ENCODE measurements at regions not wholly inside any gene's neighbourhood (a gene's known extent, or its start where the extent isn't known, plus 50 kb on each side); places are given as distances from the start of the nearest gene placed in this dataset.
A peak's percentile ranks its signal among the peaks of the same experiment; 100 is the strongest.

DNA sequence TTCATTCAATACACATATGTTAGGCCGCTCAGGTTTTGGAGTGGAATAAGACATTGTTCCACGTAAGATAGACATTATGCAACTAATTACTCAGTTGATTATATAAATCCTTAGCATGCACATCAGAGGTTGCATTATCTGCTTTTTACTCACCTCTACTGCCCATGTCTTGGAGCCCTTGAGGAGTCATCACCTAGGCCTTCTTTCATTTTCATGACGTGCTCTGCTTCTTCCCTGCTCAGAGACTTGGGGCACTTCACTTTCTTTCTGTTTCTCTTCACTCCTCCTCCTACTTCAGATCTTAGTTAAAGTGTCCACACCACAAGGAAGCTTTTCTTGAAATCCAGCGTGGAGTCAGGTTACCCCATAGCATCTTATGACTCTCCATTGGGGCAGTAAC lies 241.1 kb downstream of the TLR4 start:
- ATAC-seq: peak; percentile 75

DNA sequence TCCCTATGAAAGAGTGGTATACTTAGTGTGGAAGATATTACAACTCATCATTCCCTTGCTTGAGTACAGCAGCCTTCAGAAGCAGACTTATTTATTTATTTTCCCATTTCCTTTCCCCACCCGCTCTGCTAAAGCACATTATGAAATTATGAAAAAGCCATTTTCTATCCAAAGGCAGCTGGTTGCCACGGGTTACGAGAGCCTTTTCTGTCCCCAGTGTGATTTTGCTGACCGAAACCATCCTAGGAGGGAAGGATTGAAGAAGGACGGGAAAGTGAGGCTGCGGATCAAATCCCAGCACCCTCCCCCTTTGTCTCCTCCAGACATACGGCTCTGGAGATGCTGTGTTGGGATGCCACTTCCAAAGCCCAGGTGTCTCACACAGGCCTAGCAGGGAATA lies 246.9 kb downstream of the TLR4 start:
- no peak for ATAC-seq

DNA sequence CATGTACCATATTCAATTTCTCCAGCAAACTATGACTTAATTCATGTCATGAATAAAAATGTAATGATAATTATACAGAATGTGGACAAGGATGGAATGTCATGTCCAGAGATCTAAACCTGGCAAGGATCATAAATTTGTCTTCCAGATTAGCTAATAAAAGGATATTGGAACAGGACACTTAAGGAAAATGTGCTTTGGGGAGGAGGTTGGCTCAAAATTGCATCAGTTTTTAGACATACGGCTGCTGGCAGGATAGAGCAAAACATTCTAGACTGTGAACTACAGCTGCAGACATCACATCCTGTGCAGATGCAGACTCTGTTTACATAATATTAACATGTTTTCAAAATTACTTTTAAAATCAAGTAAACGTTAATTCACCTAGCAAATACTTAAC lies 248.4 kb downstream of the TLR4 start:
- ATAC-seq: no peak

DNA sequence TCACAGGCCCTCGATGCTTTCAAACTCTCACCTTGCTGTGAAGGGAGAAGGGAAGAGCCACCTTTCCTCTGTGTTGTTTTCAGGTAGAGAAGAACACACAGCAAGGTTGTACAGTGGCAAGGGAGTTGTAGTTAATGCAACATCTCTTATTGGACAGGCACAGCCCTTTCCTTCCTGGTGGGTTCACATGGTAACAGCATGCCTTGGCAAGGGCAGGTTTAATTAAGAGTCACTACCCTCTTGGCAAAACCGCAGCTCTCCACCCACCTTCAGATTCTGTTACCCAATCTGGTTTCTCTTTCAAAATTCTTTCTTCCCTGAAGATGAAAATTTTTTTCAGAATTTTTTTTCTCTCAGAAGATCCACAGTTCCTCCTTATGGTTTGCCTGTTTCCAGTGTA lies 253.1 kb downstream of the TLR4 start:
- peak; percentile 90 for ATAC-seq

DNA sequence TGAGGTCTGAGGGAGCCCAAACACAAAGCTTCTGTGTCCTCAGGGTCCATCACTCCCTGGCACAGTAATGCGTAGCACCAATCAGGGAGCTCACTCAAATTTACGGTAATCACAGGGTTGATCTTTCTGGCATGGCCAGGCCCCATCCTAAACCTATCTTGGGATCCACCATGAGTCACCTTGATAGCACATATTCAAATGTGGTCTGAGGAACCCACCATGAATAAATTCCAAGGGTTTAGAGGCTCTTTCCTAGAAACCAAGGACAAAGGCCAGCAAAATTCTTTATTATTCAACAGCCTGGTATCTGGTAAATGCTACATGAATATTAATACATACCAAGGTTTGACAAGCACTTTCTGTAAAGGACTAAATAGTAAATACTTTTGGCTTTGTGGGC lies 254.5 kb downstream of the TLR4 start:
- no peak for ATAC-seq

DNA sequence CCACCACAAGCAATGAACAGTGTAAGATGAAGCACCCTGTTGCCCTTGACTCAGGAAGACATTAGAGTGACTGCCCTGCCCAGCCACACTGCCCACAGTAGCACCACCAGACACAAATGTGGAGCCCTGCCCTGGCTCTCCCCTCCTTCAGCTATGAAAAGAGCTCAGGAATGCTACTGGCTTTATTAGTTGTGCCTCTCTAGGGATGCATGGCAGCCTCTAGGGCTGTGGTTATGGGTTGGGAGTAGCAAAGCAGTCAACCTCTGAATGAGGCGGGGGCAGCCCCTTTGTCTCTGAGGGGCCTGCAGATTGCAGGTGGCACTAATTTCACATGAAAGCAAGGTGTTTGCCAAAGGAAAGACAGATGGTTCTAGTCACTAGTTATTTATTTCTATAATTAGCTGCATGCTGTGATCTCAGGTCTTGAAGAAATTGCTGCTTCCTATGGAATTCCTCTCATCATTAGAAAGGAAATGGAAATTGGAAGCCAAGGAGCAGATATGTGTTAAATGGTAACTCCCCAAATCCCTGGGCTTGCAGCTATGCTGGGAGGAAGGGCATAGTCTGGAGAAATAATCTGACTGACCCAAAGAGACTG lies 259.4 kb downstream of the TLR4 start:
- ATAC-seq: no peak

DNA sequence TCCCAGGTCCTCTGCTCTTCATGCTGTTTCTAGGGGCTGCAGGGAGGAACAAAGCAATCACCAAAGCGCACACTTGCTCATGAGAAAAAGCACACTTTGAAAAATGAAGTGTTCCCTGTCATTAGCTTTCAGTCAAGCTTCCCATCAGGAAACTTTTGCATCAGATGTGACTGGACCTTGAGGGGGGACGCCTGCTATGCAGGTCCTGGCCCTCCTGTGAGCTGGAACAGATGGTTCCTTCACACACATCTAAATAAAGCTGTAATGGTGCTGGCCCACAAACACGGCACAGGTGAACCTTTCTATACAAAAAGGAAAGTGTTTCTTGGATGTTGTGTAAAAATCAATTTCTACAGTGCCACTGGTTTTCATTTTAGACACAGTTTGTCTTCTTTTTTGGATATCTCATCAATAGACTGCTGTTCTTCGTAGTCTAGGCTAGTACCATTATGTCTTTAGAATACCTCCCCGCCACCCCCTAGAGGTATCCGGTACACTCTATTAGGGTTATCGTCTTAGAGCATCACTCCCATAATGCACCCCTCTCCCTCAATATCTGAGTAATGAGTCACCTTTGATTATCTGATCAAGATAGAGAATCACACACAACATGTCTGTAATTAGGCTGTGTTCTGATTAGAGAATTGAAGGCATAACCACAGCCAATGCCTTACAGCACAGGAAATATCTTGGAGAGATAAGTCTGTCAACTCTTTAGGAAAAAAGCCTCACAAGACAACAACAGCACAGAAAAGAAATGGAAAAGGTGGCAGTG lies 266.3 kb downstream of the TLR4 start:
- ATAC-seq: no peak

DNA sequence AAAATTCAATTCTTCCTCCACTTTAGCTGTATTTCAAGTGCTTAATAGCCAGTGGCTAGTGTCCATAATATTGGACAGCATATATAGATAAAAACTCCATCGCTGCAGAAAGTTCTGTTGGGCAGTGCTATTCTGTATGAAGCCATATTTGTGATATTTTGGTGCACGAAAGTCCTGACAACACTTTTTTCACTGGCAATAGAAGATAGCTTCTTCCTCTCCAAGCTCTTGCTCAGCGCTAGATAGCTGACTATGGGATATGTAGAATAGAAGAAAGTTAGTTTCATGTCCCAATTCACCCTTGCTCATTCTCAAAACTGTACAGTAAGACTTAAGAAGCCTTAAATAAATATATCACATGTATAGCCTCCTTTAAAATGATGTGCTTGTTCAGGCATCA lies 269.9 kb downstream of the TLR4 start:
- no peak for ATAC-seq

DNA sequence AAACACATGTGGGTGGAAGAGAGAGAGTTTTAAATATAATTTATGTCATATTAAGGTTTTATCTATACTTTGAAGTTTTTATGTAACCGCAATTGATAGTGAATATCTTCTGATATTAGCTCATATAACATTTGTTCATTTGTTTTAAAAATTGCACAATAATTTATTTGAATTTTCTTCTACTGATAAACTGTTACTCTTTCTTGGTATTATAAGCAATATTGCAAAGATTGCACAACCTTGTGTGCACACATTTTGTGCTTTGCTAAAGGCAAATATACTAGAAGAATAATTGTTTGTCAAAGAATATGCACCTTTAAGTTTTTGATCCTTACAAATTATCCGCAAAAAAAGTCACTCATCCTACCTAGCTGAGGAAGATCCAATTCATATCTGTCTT lies 275.7 kb downstream of the TLR4 start:
- ATAC-seq: no peak

DNA sequence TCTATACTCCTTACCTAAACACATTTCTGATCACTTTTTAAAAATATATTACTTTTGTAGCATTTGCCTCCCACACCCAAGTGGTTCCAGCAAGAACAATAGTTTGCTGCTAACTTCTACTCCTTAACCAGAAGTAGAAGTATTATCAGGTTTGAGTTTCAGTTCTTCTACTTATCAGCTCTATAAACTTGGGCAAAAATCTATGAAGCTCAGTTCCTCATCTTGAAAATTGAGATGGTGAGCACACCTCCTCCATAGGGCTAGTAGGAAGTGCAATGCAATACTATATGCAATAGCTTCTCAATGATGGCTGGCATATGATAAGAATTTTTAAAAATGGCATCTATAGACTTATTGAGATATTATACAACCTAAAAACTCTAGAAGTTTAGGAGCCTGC lies 283.7 kb downstream of the TLR4 start:
- no peak for ATAC-seq

DNA sequence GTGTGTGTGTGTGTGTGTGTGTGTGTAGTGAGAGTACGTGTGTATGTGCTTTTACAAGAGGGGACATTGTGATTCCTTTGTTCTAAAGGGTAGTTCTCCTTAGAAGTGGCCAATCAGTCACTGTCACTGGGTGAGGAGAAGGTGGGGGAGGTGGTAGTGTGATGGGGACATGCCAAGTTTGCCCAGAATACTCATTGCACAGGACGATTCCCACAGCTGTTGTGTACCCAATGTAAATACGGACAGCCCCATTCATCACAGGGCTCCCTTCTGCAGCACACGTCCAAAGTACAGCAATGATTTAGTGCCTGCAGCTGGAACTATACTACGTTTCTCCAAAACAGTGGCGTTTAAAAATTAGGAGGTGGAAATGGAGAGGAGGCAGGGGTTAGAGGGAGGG lies 287.8 kb downstream of the TLR4 start:
- no peak for ATAC-seq

DNA sequence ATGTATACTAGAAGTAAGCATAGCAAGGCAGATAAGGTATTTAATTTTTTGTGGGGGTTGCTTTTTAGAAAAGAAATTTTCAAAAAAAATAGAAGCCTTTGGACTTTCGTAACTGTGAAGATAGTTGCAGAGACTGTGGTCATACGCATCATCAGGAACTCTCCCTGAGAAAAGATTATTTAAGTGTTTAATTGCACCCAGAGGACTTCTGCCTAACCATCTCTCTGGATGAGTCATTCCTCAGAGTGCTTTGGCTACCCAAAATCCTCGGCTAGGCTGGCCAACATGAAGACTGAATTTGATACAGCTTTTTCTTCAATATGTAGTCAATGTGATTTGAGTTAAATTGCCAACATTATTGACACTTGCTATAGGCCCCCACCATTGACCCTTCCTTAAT lies 296.4 kb downstream of the TLR4 start:
- ATAC-seq: no peak

DNA sequence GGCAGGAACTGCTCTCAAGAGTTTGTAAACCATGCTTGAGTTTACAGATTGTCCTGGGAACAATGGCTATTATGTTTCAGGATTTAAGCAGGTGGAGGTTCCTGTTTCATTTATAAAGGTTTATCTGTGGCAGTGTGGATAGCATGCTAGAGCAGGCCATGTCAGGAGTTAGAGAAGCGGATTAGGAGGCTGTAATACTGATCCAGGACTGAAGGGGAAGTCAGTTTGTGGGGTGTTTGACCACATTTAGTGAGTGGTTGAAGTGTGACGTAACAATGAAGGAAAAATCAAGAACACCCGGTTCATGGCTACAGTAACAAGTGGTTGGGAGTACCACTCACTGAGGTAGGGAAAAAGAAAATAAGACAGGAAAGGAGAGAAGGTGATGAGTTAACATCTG lies 299.0 kb downstream of the TLR4 start:
- ATAC-seq: no peak

DNA sequence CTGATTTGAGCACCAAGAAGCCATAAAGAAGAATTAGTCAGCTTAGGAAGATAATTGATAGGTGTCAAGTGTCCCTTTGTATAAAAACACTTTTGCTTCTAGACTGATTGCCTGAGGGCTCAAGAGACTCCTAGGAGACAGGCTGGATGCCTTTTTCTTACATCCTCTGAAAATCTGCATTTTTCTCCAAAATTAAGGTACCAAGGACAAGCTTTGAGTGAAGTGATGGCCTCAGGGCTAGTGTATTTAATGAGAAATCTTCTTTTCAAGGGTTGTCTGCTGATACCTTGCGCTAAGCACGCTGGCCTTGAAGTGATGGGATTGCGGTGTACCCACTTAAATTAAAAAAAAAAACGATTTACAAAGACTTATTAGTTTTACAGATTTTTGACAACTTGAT lies 304.0 kb downstream of the TLR4 start:
- no peak for ATAC-seq

DNA sequence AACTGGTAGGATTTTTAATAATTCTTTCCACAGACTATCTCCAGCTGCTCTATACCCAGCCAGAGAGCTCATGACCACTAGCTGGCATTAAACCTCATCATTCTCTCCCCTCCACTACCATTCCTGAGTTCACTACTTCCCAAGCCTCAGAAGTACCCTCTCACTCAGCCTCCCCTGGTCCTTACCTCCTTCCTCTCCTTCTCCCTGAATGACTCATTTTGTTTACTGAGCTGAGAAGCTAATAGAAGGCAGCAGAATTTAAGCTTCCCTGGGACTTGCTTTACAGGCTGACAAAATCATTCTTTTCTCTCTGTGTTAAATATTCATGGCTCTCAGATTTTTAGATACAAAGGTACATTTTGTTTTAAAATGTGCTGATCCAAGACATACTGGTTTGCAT lies 305.4 kb downstream of the TLR4 start:
- ATAC-seq: no peak

DNA sequence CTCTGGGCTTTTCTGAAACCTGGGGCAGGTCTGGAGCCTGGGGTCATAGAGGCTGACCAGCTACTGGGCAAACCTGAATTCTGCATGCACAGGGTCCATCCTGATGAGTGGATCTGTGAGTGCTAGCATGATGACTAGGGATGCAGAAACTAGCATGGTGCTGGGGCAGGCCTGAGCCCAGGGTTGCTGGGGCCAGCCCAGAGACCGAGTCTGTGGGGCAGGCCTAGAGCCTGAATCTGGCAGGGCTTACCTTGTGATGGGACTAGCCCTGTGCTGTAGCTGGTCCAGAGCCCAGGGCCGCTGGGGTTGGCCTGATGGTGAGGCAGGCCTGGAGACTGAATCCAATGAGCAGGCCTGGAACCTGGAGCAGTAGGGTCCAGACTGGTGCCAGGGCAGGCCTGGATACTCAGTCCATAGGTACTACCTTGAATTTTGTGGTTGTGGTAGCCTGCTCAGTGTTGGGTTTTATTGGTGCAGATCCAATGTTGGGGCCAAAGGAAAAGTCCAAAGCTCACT lies 313.5 kb downstream of the TLR4 start:
- ATAC-seq: no peak

DNA sequence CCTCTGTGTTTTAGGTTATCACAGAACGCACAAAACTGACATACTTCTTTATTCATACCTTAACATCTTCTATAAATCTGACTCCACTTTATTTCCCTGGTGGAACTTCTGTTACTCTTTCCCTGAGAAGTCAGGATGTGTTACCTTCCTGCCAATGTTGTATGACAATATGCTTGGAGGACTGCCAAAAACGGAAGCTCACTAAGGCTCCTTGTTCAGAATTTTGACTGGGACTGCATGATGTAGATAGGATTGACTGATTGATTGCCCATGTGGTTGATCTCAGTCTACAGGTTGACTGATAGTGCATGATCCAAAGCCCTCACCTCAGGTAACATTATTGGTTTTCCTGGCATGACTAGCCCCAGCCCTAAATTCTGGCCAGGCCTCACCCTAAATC lies 319.4 kb downstream of the TLR4 start:
- no peak for ATAC-seq

DNA sequence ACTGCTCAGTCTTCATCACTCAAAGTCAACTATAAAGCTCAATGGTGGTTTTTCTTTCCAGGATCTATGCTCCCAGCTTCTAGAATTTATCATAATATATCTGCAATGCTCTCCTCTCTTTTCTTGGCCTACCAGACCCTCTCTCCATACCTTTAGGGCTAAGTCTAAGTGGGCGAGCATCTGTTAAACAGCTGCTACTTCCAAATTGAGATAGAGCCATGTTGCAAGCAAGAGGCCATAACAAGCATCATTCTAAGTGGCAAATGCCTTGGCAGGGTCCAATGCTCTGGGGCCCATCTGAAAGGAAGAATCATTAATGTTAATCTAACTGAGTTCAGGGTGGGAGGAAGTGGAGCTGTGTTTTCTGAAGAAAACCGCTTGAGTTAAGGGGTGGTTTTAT lies 324.0 kb downstream of the TLR4 start:
- no peak for ATAC-seq

DNA sequence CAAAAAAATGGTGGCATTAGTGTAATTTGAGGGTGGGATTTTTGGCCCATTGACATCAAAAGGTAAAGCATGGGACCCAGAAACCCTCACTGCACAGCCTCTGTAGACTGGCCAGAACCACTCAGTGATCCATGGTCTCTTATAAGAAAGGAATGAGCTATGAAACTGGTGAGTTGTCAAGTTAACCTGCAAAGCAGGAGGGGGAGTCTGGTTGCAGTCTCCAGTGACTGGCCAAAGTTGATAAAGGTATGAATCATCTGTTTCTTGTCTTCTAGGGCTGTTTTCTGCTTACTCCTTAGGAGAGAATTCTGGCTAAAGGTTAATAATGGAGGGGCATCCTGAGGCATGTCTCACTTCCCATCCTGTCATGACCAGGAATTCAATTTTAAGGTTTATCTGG lies 325.2 kb downstream of the TLR4 start:
- ATAC-seq: no peak

DNA sequence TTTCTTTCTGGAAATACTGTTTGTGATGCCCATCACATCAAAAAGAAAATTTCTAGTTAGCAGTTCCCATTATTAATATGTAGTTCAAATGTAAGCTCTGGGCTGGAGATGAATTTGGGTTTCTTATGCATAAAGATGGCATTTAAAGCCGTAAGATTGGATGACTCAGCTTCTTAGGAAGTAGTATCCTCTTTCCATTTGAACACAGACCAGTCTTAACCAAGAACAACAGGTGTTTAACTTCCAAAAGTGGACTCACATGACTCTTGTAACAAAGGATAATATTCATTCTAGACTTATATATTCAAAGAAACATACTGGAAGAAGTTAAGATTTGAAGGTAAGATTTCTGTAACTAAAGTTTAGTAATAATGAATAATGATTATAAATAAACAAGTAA lies 330.5 kb downstream of the TLR4 start:
- ATAC-seq: no peak

DNA sequence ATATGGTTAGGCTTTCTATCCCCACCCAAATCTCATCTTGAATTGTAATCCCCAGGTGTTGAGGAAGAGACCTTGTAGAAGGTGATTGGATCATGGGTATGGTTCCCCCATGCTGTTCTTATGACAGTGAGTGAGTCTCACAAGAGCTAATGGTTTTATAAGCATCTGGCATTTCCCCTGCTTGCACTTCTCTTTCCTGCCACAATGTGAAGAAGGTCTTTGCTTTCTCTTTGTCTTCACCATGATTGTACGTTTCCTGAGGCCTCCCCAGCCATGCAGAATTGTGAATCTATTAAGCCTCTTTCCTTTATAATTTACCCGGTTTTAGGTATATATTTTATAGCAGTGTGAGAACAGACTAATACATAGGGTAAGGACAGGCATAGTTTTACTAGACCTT lies 334.5 kb downstream of the TLR4 start:
- no peak for ATAC-seq

DNA sequence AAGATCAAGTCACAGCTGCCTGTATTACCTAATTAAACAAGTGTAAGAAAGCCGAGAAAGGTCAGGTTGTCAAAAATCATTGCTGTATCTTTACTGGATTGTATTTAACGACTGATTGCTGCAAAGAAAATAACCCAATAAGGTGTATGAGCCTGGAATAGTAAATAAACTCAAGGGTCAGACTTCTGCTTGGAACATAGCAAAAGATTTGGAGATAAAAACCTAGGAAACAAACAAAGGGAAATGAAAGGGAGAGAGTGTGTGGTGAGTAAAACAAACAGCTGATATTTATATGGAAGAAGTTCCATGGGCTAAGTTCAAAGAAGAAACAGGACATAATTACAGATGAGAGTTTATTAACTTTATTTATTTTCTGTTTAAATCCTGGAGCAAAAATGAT lies 354.0 kb downstream of the TLR4 start:
- no peak for ATAC-seq

DNA sequence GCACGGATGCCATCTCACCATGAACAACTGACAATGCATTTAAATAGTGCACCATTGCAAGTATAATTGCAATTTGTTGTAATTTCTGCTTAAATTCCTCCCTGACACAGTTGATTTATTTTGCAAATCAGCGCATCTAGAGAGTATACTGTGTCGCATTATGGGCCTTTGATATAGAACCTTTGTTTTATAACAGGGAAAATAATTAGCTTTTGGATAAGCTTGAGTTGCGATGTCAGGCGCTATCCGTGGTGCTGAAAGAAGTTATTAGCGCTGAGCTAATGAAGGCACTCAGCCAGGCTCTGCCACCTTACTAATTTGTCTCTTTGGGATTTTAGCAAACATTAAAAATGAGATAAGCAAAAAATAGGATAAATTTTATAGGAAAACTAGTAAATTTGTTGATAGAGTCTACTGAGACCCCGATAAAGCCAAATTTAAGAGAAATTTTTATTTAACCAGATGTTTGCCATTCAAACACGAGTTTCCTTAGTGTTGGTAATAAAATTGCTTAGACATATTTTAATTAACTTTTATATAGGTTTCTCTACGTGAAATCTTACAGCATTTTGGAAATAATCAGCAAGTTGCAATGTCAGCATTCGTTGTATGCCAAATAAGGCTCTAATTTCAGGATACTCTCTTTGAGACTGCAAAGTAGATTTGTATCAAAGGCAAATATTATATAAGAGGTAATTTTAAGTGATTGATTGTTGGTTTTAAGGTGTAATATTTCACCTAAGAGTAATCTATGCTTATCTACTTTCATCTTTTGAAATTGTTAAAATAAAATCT lies 355.5 kb downstream of the TLR4 start:
- ATAC-seq: no peak

DNA sequence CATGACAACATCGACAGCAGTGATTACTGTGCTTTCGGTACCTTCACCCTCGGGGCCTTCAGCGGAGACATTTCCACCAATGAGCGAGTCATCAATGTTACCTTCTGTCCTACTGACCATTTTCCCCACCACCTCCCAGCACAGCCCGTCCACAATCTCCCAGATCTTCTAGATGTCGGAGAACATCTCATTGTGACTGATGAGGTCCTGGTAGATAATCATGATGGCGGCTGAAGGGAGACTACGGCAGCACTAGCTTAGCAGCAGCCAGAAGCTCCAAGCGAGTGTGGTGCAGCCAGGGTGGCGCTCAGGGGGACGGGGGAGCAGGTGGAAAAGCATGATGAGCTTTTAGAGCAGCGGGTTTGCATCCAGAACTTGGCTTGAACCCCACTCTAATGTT lies 379.0 kb downstream of the TLR4 start:
- ATAC-seq: no peak

Measured in esophagus mucosa (tissue), 1 donor.